HEK293 (cell line): ENCODE measurements at regions not wholly inside any gene's neighbourhood (a gene's known extent, or its start where the extent isn't known, plus 50 kb on each side); places are given as distances from the start of the nearest gene placed in this dataset.

ENCODE experiments used
- CTCF ChIA-PET: fragments of 350-600 bp; formaldehyde crosslinking; extraction: SDS; loops from one replicate; lab custom pipeline; 2021; ENCODE audit warnings: antibody characterized with exemption; lab: Yijun Ruan, JAX
- POLR2A ChIA-PET: fragments of 300-600 bp; formaldehyde crosslinking; extraction: SDS; loops from one replicate; lab custom pipeline; 2020; ENCODE audit warnings: antibody characterized with exemption, inconsistent platforms; lab: Yijun Ruan, JAX
- H3K27ac ChIP-seq: fragments of 200-500 bp; sonication (Bioruptor generic); 2 replicates; pipeline ENCODE4 v1.5.1; 2014; ENCODE audit warnings: low read depth, low read length, control low read depth, inconsistent platforms; ENCODE audit errors: extremely low read depth
- H3K36me3 ChIP-seq, 2 experiments: fragments of 200-500 bp in 1 of 2; sonication (Bioruptor generic) in 1 of 2; 1 replicate in 1 of 2; 2 replicates in 1 of 2; pipeline ENCODE4 v1.5.1; 2014 to 2017; ENCODE audit warnings: inconsistent platforms in 2 of 2, low read length in 2 of 2; ENCODE audit not compliant: control insufficient read depth in 2 of 2, insufficient read depth in 1 of 2
- H3K4me1 ChIP-seq: fragments of 200-500 bp; sonication (Bioruptor generic); 2 replicates; pipeline ENCODE4 v1.5.1; 2014; ENCODE audit warnings: mild to moderate bottlenecking, low read length, inconsistent platforms; ENCODE audit not compliant: control insufficient read depth, insufficient read depth
- H3K4me3 ChIP-seq: 2 replicates; pipeline ENCODE4 v1.5.1; 2011; ENCODE audit warnings: low read depth, mild to moderate bottlenecking, control low read depth, low read length, moderate library complexity
- H3K9me3 ChIP-seq: fragments of 200-500 bp; sonication (Bioruptor generic); 2 replicates; pipeline ENCODE4 v1.5.1; 2014; ENCODE audit warnings: low read depth, low read length, inconsistent platforms; ENCODE audit not compliant: control insufficient read depth, insufficient read depth
- HIC1 ChIP-seq: fragments of 450-650 bp; formaldehyde crosslinking; IDR thresholded peaks from 2 replicates; pipeline ENCODE4 v1.5.1; 2016; ENCODE audit warnings: missing biosample characterization, missing genetic modification characterization
- KLF10 ChIP-seq: fragments of 450-650 bp; IDR thresholded peaks from 2 replicates; pipeline ENCODE4 v1.5.1; 2018; ENCODE audit warnings: missing biosample characterization, mild to moderate bottlenecking, missing genetic modification characterization
- KLF16 ChIP-seq: fragments of 450-650 bp; formaldehyde crosslinking; IDR thresholded peaks from 2 replicates; pipeline ENCODE4 v1.5.1; 2017; ENCODE audit warnings: missing biosample characterization, missing genetic modification characterization
- KLF7 ChIP-seq: fragments of 450-650 bp; formaldehyde crosslinking; IDR thresholded peaks from 2 replicates; pipeline ENCODE4 v1.5.1; 2016; ENCODE audit warnings: missing biosample characterization, missing genetic modification characterization, borderline replicate concordance
- KLF9 ChIP-seq: fragments of 450-650 bp; formaldehyde crosslinking; IDR thresholded peaks from 2 replicates; pipeline ENCODE4 v1.5.1; 2016; ENCODE audit warnings: missing biosample characterization, missing genetic modification characterization, low read depth
- SETDB1 ChIP-seq: IDR thresholded peaks from one replicate; pipeline ENCODE4 v1.6.1; 2017; ENCODE audit warnings: mild to moderate bottlenecking, low read length, moderate library complexity, mixed read lengths; ENCODE audit not compliant: insufficient read length
- ZNF121 ChIP-seq: fragments of 450-650 bp; formaldehyde crosslinking; IDR thresholded peaks from 2 replicates; pipeline ENCODE4 v1.5.1; 2016; ENCODE audit warnings: missing biosample characterization, missing genetic modification characterization
- ZNF132 ChIP-seq: fragments of 450-650 bp; formaldehyde crosslinking; IDR thresholded peaks from 2 replicates; pipeline ENCODE4 v1.5.1; 2017; ENCODE audit warnings: missing biosample characterization, missing genetic modification characterization, borderline replicate concordance
- ZNF174 ChIP-seq: fragments of 450-650 bp; formaldehyde crosslinking; IDR thresholded peaks from 2 replicates; pipeline ENCODE4 v1.5.0; 2017; ENCODE audit warnings: missing biosample characterization, mild to moderate bottlenecking, missing genetic modification characterization
- ZNF175 ChIP-seq: fragments of 450-650 bp; formaldehyde crosslinking; IDR thresholded peaks from 2 replicates; pipeline ENCODE4 v1.5.1; 2016; ENCODE audit warnings: missing biosample characterization, missing genetic modification characterization
- ZNF221 ChIP-seq: fragments of 450-650 bp; formaldehyde crosslinking; IDR thresholded peaks from 2 replicates; pipeline ENCODE4 v1.5.1; 2017; ENCODE audit warnings: missing biosample characterization, missing genetic modification characterization, borderline replicate concordance
- ZNF324 ChIP-seq: fragments of 450-650 bp; formaldehyde crosslinking; IDR thresholded peaks from 2 replicates; pipeline ENCODE4 v1.5.1; 2016; ENCODE audit warnings: missing biosample characterization, missing genetic modification characterization
- ZNF354C ChIP-seq: fragments of 450-650 bp; formaldehyde crosslinking; IDR thresholded peaks from 2 replicates; pipeline ENCODE4 v1.5.1; 2016; ENCODE audit warnings: missing biosample characterization, missing genetic modification characterization, low read depth, borderline replicate concordance
- ZNF501 ChIP-seq: fragments of 450-650 bp; formaldehyde crosslinking; IDR thresholded peaks from 2 replicates; pipeline ENCODE4 v1.5.1; 2016; ENCODE audit warnings: missing biosample characterization, missing genetic modification characterization
- ZNF510 ChIP-seq: fragments of 450-650 bp; formaldehyde crosslinking; IDR thresholded peaks from 2 replicates; pipeline ENCODE4 v1.5.1; 2018; ENCODE audit warnings: mild to moderate bottlenecking, missing genetic modification characterization, missing biosample characterization; ENCODE audit not compliant: insufficient replicate concordance
- ZNF529 ChIP-seq: fragments of 450-650 bp; formaldehyde crosslinking; IDR thresholded peaks from 2 replicates; pipeline ENCODE4 v1.5.1; 2017; ENCODE audit warnings: missing genetic modification characterization, missing biosample characterization; ENCODE audit not compliant: insufficient replicate concordance
- ZNF560 ChIP-seq: fragments of 450-650 bp; formaldehyde crosslinking; IDR thresholded peaks from 2 replicates; pipeline ENCODE4 v1.5.1; 2017; ENCODE audit warnings: missing biosample characterization, missing genetic modification characterization, borderline replicate concordance
- ZNF654 ChIP-seq: fragments of 450-650 bp; formaldehyde crosslinking; IDR thresholded peaks from 2 replicates; pipeline ENCODE4 v1.5.1; 2016; ENCODE audit warnings: low read depth, missing biosample characterization, missing genetic modification characterization
- ZNF785 ChIP-seq: fragments of 450-650 bp; formaldehyde crosslinking; IDR thresholded peaks from 2 replicates; pipeline ENCODE4 v1.5.1; 2016; ENCODE audit warnings: missing biosample characterization, missing genetic modification characterization
- ZSCAN16 ChIP-seq: fragments of 450-650 bp; formaldehyde crosslinking; IDR thresholded peaks from 2 replicates; pipeline ENCODE4 v1.5.1; 2016; ENCODE audit warnings: missing biosample characterization, missing genetic modification characterization
- ZSCAN5A ChIP-seq: fragments of 450-650 bp; formaldehyde crosslinking; IDR thresholded peaks from 2 replicates; pipeline ENCODE4 v1.5.1; 2016; ENCODE audit warnings: missing biosample characterization, missing genetic modification characterization
- TF ChIP-seq, protein P1 (sequence below): fragments of 450-650 bp; formaldehyde crosslinking; IDR thresholded peaks from 2 replicates; pipeline ENCODE4 v1.5.1; 2016; ENCODE audit warnings: missing biosample characterization, missing genetic modification characterization

GRCh38 chr3:84783281-84783680 lies 175.5 kb upstream of the CADM2 start:
- H3K36me3 ChIP-seq = no peaks in the 10 kb centered on the region
- no peak overlapping the region for H3K27ac ChIP-seq
- H3K9me3 ChIP-seq = no peaks in the 10 kb centered on the region
- no peak overlapping the region for H3K4me3 ChIP-seq
- no peaks in the 10 kb centered on the region for H3K4me1 ChIP-seq
- CTCF ChIA-PET = no interaction called here
- POLR2A ChIA-PET = no interaction called here
- TF ChIP-seq KLF7 (tag by site-specific recombination) (no peak), ZNF510 (tag by site-specific recombination) (no peak)

DNA sequence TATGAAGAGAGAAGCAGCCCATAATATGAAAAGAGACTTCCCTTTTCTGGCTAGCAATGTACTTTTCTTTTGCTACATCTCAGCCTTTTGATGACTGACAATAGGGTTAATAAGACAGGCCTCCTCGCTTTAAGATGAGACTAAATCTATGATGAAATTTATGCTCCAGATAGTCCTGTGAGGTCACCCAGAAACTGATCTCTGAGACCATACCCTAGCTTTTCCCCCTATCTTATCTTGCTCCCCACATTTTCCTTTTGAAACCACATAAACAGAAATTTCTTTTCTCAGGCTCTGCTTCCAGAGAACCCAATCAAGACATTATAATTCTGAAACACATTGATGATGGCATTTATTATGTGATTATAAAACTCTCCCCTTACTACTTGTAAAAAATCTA lies 168.8 kb upstream of the CADM2 start:
- ChIA-PET POLR2A (no interaction called here), CTCF (no interaction called here)
- H3K9me3 ChIP-seq = no peaks in the 10 kb centered on the region
- no peak overlapping the region for H3K27ac ChIP-seq
- TF ChIP-seq KLF16 (tag by site-specific recombination) (no peak), ZSCAN16 (no peak), SETDB1 (no peak)
- H3K36me3 ChIP-seq = no peaks in the 10 kb centered on the region
- no peak overlapping the region for H3K4me3 ChIP-seq
- H3K4me1 ChIP-seq = no peaks in the 10 kb centered on the region

- H3K9me3 ChIP-seq = no peaks in the 10 kb centered on the region
- ChIA-PET POLR2A (no interaction called here), CTCF (no interaction called here)
- H3K4me3 ChIP-seq = no peak overlapping the region
- no peak overlapping the region for H3K27ac ChIP-seq
- H3K4me1 ChIP-seq = no peaks in the 10 kb centered on the region
- no peaks in the 10 kb centered on the region for H3K36me3 ChIP-seq
- no peak for TF ChIP-seq ZNF132 (tag by site-specific recombination)
- no peak for TF ChIP-seq ZNF654 (tag by site-specific recombination)
These were observed 151.8 kb upstream of the CADM2 start for GRCh38 chr3:84806958-84807357.

DNA sequence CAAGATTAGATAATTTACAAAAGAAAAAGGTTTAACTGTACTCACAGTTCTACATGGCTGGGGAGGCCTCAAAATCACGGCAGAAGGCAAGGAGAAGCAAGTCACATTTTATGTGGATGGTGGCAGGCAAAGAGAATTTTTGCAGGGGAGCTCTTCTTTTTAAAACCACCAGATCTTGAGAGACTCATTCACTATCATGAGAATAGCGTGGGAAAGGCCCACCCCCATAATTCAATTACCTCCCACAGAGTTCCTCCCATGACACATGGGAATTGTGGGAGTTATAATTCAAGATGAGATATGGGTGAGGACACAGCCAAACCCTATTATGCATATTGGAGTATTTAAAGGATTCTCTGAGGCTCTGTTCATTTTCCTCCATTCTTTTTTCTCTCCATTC lies 138.7 kb upstream of the CADM2 start:
- Histone ChIP-seq H3K27ac (no peak overlapping the region), H3K4me1 (no peaks in the 10 kb centered on the region), H3K9me3 (no peaks in the 10 kb centered on the region), H3K36me3 (no peaks in the 10 kb centered on the region), H3K4me3 (no peak overlapping the region)
- ChIA-PET POLR2A (no interaction called here), CTCF (no interaction called here)
- no peak for TF ChIP-seq ZNF174 (tag by site-specific recombination)
- TF ChIP-seq ZNF175 (tag by site-specific recombination) = no peak
- TF ChIP-seq ZNF354C (tag by site-specific recombination) = no peak
- no peak for TF ChIP-seq ZNF121 (tag by site-specific recombination)
- TF ChIP-seq ZNF560 (tag by site-specific recombination) = no peak
- TF ChIP-seq ZSCAN5A (tag by site-specific recombination) = no peak
- no peak for TF ChIP-seq ZNF501
- TF ChIP-seq KLF10 = no peak
- no peak for TF ChIP-seq ZNF324
- no peak for TF ChIP-seq ZNF529 (tag by site-specific recombination)
- TF ChIP-seq ZNF221 = no peak
- TF ChIP-seq KLF9 (tag by site-specific recombination) = no peak
- TF ChIP-seq, protein P1, sequence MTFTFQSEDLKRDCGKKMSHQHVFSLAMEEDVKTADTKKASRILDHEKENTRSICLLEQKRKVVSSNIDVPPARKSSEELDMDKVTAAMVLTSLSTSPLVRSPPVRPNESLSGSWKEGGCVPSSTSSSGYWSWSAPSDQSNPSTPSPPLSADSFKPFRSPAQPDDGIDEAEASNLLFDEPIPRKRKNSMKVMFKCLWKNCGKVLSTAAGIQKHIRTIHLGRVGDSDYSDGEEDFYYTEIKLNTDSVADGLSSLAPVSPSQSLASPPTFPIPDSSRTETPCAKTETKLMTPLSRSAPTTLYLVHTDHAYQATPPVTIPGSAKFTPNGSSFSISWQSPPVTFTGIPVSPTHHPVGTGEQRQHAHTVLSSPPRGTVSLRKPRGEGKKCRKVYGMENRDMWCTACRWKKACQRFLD (tag by site-specific recombination) = no peak
- TF ChIP-seq HIC1 (tag by site-specific recombination) = no peak
- no peak for TF ChIP-seq ZNF785 (tag by site-specific recombination)
